HL-60 (cell line): ENCODE measurements at regions not wholly inside any gene's neighbourhood (a gene's known extent, or its start where the extent isn't known, plus 50 kb on each side); places are given as distances from the start of the nearest gene placed in this dataset.

Experiments
- DNase-seq, 2 experiments: peaks; one replicate each; pipeline ENCODE4 v3.0.0-alpha.2; 2010 to 2020; ENCODE audit warnings: low read depth in 1 of 2, low spot score in 1 of 2
- H3K27ac ChIP-seq: fragments of 250-450 bp; sonication (Bioruptor Pico); replicated peaks from 2 replicates; pipeline ENCODE4 v1.5.1; 2020; ENCODE audit warnings: mild to moderate bottlenecking, moderate library complexity
- H3K27me3 ChIP-seq: fragments of 250-450 bp; sonication (Bioruptor Pico); 2 replicates; pipeline ENCODE4 v1.5.1; 2021; ENCODE audit warnings: mild to moderate bottlenecking, moderate library complexity; ENCODE audit not compliant: insufficient read depth, poor library complexity, severe bottlenecking
- H3K4me3 ChIP-seq: replicated peaks from 2 replicates; pipeline ENCODE4 v1.5.1; 2011; ENCODE audit warnings: mild to moderate bottlenecking, control low read depth, low read length; ENCODE audit not compliant: insufficient read depth
- CTCF ChIP-seq: IDR thresholded peaks from one replicate; pipeline ENCODE4 v1.5.1; 2011; ENCODE audit warnings: low read length, control low read depth, inconsistent platforms; ENCODE audit not compliant: insufficient read depth
- GABPA ChIP-seq: IDR thresholded peaks from 2 replicates; pipeline ENCODE4 v1.6.1; 2012; ENCODE audit warnings: low read depth
- POLR2AphosphoS5 ChIP-seq: IDR thresholded peaks from 2 replicates; pipeline ENCODE4 v1.6.1; 2012; ENCODE audit warnings: low read depth
- SPI1 ChIP-seq: IDR thresholded peaks from 2 replicates; pipeline ENCODE4 v1.6.1; 2012; ENCODE audit warnings: low read depth, mild to moderate bottlenecking, borderline replicate concordance
- TF ChIP-seq, protein P1 (sequence below): IDR thresholded peaks from 2 replicates; pipeline ENCODE4 v1.6.1; 2012; ENCODE audit warnings: low read depth; ENCODE audit not compliant: insufficient replicate concordance

DNA sequence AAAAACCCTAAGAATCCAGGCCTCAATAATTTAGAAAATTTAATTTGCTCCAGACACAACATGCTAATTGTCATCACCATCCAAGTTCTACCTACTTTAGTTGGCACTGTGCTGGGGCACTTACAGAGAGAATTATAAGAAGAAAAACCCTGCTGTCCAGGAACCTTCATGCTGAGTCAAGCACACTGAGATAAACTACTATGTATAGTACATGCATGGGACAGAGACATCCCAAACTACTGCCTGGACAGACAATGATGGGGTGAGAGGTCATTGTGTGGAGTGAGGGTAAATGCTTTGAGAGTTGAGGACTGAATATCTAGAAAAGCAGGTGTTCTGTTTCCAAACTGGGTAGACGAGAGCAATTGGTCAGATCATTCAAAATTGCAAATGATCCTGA is 135.3 kb upstream of the CTTNBP2NL start:
- no peak for DNase-seq
- no peak overlapping the region for H3K4me3 ChIP-seq
- H3K27ac ChIP-seq, result no peak overlapping the region
- peaks cover 3% of the 10 kb centered on the region for H3K27me3 ChIP-seq
- TF ChIP-seq GABPA, result no peak
- TF ChIP-seq SPI1, result no peak
- TF ChIP-seq, protein P1, sequence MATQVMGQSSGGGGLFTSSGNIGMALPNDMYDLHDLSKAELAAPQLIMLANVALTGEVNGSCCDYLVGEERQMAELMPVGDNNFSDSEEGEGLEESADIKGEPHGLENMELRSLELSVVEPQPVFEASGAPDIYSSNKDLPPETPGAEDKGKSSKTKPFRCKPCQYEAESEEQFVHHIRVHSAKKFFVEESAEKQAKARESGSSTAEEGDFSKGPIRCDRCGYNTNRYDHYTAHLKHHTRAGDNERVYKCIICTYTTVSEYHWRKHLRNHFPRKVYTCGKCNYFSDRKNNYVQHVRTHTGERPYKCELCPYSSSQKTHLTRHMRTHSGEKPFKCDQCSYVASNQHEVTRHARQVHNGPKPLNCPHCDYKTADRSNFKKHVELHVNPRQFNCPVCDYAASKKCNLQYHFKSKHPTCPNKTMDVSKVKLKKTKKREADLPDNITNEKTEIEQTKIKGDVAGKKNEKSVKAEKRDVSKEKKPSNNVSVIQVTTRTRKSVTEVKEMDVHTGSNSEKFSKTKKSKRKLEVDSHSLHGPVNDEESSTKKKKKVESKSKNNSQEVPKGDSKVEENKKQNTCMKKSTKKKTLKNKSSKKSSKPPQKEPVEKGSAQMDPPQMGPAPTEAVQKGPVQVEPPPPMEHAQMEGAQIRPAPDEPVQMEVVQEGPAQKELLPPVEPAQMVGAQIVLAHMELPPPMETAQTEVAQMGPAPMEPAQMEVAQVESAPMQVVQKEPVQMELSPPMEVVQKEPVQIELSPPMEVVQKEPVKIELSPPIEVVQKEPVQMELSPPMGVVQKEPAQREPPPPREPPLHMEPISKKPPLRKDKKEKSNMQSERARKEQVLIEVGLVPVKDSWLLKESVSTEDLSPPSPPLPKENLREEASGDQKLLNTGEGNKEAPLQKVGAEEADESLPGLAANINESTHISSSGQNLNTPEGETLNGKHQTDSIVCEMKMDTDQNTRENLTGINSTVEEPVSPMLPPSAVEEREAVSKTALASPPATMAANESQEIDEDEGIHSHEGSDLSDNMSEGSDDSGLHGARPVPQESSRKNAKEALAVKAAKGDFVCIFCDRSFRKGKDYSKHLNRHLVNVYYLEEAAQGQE, result no peak
- TF ChIP-seq POLR2AphosphoS5, result no peak
- TF ChIP-seq CTCF, result no peak

GRCh38 chr1:112262316-112262715 is 133.7 kb upstream of the CTTNBP2NL start:
- TF ChIP-seq SPI1 (no peak), CTCF (no peak)
- H3K27me3 ChIP-seq, result no peaks in the 10 kb centered on the region
- DNase-seq, result no peak
- no peak overlapping the region for H3K27ac ChIP-seq
- H3K4me3 ChIP-seq, result no peak overlapping the region

DNA sequence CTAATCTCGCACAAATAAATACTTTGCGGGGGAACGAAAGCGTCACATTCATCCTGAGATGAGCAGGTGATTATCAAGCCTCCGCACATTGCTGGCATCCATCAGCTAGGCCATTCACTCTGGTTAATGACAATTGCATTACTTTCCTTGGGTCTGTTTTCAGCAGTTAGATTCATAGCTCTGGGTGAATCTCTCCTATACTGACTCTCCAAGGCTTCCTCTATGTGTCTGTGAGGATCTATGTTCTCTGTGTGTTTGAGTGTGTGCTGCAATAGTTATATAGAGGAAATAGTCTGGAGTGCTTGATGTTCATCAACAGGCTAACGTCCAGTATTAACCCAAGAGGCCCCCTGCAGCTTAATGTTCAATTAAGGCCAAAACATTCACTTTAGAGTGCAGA is 133.0 kb upstream of the CTTNBP2NL start:
- no peak for TF ChIP-seq POLR2AphosphoS5
- TF ChIP-seq, protein P1, result no peak
- no peak for TF ChIP-seq SPI1
- no peak for TF ChIP-seq GABPA
- TF ChIP-seq CTCF, result no peak
- Histone ChIP-seq H3K27me3 (no peaks in the 10 kb centered on the region), H3K4me3 (no peak overlapping the region), H3K27ac (no peak overlapping the region)
- DNase-seq, result no peak

GRCh38 chr1:112263453-112263852 is 132.6 kb upstream of the CTTNBP2NL start:
- no peak for DNase-seq
- no peak overlapping the region for H3K27ac ChIP-seq
- TF ChIP-seq POLR2AphosphoS5 (no peak), CTCF (no peak), SPI1 (no peak), GABPA (no peak)
- no peaks in the 10 kb centered on the region for H3K27me3 ChIP-seq
- no peak overlapping the region for H3K4me3 ChIP-seq
